Vagina (tissue), 2 donors: ENCODE measurements at regions not wholly inside any gene's neighbourhood (a gene's known extent, or its start where the extent isn't known, plus 50 kb on each side); places are given as distances from the start of the nearest gene placed in this dataset.

ENCODE experiments used
- POLR2AphosphoS5 ChIP-seq, 2 donors: sonication (generic); formaldehyde crosslinking; IDR thresholded peaks; one replicate each; pipeline ENCODE4 v1.9.0; 2017; ENCODE audit warnings: antibody characterized with exemption in 2 of 2, mild to moderate bottlenecking in 2 of 2, low read depth in 1 of 2; ENCODE audit not compliant: insufficient read depth in 1 of 2
- TF ChIP-seq, protein P1 (sequence below), 3 experiments: fragments of 450-650 bp in 2 of 3; fragments of 200-600 bp in 1 of 3; sonication (generic) in 1 of 3; IDR thresholded peaks; one replicate each; pipeline ENCODE4 v1.5.1; 2017 to 2019; ENCODE audit warnings: antibody characterized with exemption in 3 of 3, mild to moderate bottlenecking in 2 of 3, moderate library complexity in 2 of 3

DNA sequence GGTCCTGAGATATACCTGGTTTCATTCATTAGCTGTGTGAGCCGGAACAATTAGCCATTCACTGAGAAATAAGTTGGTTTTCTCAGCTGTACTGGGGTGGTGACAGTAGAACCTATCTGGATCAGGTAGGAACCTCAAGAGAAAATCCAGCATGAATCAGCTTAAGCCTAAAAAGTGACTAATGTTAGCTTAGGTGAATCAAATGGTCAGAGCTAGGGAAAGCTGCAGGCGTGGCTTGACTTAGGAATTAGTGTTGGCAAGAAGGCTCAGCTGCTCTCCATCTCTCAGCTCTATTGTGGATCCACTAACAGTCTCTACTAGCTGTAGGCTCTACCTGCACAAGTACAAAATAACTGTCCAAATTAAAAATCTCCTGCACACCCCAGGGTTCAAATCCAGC is 1025.5 kb downstream of the RAB28 start:
- TF ChIP-seq, protein P1, sequence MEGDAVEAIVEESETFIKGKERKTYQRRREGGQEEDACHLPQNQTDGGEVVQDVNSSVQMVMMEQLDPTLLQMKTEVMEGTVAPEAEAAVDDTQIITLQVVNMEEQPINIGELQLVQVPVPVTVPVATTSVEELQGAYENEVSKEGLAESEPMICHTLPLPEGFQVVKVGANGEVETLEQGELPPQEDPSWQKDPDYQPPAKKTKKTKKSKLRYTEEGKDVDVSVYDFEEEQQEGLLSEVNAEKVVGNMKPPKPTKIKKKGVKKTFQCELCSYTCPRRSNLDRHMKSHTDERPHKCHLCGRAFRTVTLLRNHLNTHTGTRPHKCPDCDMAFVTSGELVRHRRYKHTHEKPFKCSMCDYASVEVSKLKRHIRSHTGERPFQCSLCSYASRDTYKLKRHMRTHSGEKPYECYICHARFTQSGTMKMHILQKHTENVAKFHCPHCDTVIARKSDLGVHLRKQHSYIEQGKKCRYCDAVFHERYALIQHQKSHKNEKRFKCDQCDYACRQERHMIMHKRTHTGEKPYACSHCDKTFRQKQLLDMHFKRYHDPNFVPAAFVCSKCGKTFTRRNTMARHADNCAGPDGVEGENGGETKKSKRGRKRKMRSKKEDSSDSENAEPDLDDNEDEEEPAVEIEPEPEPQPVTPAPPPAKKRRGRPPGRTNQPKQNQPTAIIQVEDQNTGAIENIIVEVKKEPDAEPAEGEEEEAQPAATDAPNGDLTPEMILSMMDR (IDR thresholded peaks at IDR 0.05): no peak
- no peak for TF ChIP-seq POLR2AphosphoS5 (IDR thresholded peaks at IDR 0.05; ENCODE audit: insufficient read depth in 1 of 2, low read depth in 1 of 2)
